Skeletal muscle cell (primary cell): ENCODE measurements at regions not wholly inside any gene's neighbourhood (a gene's known extent, or its start where the extent isn't known, plus 50 kb on each side); places are given as distances from the start of the nearest gene placed in this dataset.

Experiments
- DNase-seq: peaks from one replicate; pipeline ENCODE4 v3.0.0-alpha.2; 2010; ENCODE audit warnings: low read depth
- H3K4me3 ChIP-seq: 2 replicates; pipeline ENCODE4 v1.5.1; 2011; ENCODE audit warnings: low read depth, mild to moderate bottlenecking, control low read depth, low read length, moderate library complexity

DNA sequence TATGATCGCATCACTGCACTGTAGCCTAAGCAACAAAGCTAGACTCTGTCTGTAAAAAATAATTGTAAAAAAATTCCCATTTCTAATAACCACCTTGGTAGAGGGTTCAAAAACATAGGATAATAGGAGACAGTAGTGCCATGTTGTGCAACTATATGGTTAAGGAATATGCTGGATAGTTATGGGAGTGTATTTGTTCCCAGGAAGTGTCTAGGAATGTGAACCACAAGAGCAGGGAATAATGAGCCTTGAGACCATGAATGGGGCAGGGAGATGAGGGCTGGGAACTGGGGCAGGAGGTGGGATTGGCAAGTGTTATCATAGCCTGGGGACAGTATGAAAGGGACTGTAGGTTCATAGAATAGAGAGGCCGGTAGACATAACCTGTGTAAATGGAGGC, 50.4 kb downstream of the RUSC2 start:
- no peak for DNase-seq
- H3K4me3 ChIP-seq, result no peak overlapping the region

GRCh38 chr9:35546853-35547252, 56.9 kb downstream of the RUSC2 start:
- no peak overlapping the region for H3K4me3 ChIP-seq

DNA sequence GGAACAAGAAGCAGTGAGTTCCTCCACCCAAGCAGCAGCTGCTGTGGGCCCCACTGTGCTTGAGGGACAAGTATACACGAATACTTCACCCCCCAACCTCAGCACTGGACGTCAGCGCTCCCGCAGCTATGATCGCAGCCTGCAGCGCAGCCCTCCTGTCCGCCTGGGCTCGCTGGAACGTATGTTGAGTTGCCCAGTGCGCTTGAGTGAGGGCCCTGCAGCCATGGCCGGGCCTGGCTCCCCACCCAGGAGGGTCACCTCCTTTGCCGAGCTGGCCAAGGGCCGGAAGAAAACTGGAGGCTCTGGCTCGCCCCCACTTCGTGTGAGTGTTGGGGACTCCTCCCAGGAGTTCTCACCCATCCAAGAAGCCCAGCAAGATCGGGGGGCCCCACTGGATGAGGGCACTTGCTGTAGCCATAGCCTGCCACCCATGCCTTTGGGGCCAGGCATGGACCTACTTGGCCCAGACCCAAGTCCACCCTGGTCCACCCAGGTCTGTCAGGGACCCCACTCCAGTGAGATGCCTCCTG, 57.1 kb upstream of the TESK1 start:
- no peak for DNase-seq
- H3K4me3 ChIP-seq, result no peak overlapping the region

More at GRCh38 chr9:35546853-35547252, 56.9 kb downstream of the RUSC2 start:
- DNase-seq, result no peak

DNA sequence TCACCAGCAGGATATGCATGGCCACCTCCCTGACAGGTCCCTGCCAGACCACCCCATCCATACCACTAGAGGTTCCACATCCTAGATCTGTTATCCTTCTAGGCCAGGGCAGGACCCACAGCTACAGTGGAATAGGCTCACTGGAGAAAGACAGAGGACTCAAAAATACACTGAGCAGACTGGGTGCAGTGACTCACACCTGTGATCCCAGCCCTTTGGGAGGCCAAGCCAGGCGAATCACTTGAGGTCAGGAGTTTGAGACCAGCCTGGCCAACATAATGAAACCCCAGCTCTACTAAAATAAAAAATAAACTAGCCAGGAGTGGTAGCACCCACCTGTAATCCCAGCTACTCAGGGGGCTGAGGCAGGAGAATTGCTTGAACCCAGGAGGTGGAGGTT, 56.5 kb upstream of the TESK1 start:
- H3K4me3 ChIP-seq, result no peak overlapping the region
- DNase-seq, result no peak

DNA sequence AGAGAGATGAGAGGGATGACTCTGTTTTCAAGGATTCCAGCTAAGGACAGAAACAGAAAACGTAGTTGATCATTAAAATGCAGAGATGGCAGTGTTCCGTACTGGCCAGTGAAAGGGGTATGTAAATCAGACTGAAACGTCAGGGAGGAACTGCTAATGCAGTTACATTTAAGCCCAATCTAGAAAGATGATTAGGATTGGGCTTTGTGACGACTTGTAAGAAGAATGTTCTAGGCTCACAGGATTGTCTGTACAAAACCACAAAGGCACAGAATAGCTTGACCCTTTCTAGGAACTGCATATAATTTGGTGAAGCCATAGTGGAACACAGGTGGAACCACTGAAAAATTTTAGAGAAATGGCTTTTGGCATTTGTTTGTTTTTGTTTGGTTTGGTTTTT, 55.6 kb upstream of the TESK1 start:
- H3K4me3 ChIP-seq, result no peak overlapping the region
- DNase-seq, result no peak

- no peak for DNase-seq
- H3K4me3 ChIP-seq, result no peak overlapping the region
These were observed 52.7 kb upstream of the TESK1 start for GRCh38 chr9:35552376-35552775.

DNA sequence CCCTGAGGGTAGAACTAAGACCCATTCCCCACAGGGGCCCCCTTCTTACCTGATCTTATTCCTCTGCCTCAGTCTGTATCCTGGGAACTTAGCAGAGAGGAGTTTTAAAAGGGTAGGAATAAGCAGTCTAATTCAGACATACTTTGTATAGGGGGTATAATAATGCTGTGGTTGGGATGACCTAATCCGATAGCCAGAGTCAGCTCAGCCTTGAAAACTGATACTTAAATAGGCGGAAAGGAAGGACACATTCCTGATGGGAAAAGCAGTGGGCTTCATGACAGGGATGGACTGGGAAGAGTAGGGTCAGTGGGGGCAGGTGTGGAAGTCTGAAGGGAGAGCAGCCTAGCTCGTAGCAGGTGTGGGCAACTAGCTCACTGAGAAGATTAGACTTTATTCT, 52.2 kb upstream of the TESK1 start:
- DNase-seq, result no peak

DNA sequence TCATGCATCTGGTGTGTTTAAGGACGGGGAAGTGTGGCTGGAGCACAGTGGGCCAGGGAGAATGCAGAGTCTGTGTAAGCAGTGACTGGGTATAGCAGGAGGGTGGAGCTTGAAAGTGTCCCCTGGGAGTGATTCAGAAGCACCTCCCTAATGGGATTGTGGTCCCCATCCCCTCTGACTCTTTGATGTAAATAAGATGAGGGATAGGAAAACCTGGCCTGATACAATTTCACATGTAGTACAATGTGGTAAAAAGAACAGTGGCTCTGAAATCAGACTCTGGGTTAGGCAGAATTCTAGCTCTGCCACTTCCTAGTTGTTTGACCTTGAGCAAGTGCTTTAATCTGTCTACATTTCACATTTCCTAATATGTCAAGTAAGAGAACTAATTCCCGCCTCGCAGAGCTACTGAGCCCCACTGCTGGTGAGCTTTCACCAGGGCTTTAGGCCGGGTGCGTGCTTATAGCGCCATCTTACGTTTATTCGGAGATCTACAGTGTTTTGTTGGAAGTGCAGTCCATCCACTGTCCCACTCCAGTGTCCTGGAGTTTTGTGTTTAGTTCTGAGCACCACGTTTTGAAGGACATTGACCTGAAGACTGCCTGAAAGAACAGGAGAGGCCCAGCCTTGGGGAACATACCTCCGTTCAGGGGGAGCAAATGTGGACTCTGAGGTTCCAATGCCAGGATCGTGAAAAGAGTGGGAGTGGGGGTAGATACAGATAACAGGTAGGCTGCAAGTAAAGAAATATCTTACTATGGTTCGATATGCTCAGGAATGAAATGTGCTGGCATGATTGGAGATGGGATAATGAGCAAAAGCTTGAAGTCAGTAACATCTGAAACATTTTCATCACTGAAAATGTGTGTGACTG, 51.2 kb upstream of the TESK1 start:
- H3K4me3 ChIP-seq, result no peak overlapping the region
- peak; percentile 47 for DNase-seq

More for the DNA sequence above, 52.2 kb upstream of the TESK1 start:
- no peak overlapping the region for H3K4me3 ChIP-seq

DNA sequence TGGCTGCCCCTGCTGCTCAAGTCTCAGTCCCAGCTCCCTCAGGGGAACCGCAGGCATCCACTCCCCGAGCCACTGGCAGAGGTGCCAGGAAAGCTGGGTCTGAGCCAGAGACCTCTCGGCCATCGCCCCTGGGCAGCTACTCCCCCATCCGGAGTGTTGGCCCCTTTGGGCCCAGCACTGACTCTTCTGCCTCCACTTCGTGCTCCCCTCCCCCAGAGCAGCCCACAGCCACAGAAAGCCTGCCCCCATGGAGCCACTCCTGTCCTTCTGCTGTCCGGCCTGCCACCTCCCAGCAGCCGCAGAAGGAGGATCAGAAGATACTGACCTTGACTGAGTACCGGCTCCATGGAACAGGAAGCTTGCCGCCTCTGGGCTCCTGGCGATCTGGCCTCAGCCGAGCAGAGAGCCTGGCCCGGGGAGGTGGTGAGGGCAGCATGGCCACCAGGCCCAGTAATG, 49.8 kb upstream of the TESK1 start:
- H3K4me3 ChIP-seq, result no peak overlapping the region
- DNase-seq, result no peak
